ENCODE measurements at regions not wholly inside any gene's neighbourhood (a gene's known extent, or its start where the extent isn't known, plus 50 kb on each side); places are given as distances from the start of the nearest gene placed in this dataset.

GRCh38 chr15:88707771-88708654 lies 69.2 kb downstream of the ISG20 start:
- TF ChIP-seq, protein P1, sequence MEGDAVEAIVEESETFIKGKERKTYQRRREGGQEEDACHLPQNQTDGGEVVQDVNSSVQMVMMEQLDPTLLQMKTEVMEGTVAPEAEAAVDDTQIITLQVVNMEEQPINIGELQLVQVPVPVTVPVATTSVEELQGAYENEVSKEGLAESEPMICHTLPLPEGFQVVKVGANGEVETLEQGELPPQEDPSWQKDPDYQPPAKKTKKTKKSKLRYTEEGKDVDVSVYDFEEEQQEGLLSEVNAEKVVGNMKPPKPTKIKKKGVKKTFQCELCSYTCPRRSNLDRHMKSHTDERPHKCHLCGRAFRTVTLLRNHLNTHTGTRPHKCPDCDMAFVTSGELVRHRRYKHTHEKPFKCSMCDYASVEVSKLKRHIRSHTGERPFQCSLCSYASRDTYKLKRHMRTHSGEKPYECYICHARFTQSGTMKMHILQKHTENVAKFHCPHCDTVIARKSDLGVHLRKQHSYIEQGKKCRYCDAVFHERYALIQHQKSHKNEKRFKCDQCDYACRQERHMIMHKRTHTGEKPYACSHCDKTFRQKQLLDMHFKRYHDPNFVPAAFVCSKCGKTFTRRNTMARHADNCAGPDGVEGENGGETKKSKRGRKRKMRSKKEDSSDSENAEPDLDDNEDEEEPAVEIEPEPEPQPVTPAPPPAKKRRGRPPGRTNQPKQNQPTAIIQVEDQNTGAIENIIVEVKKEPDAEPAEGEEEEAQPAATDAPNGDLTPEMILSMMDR (IDR thresholded peaks at IDR 0.05; ENCODE audit: insufficient read depth, low read depth, low read length) = no peak

DNA sequence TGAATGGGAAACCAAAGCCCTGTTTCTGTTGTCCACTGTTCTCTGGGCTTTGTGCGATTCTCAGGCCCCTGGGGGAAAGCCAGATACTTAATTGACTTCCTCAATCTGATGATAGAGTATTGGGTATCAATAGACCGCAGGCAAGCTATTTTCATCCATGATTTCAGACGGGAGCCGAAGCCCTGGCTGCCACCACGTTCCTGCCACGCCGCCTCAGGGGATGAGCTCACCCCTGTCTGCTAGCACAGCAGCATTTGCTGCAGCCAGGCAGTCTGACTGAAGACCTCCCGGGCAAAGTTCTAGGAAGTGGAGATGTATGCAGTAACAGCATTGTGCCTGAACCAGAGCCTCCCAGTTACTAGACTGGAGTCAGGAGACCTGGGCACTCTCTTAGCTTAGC lies 69.8 kb downstream of the ISG20 start:
- peak; percentile 37 for DNase-seq (ENCODE audit: low read depth)
- TF ChIP-seq, protein P1 (IDR thresholded peaks at IDR 0.05; ENCODE audit: insufficient read depth, low read depth, low read length) = no peak
- no peak overlapping the region for H3K4me3 ChIP-seq (ENCODE audit: low read depth, low read length)

More at GRCh38 chr15:88707771-88708654, 69.2 kb downstream of the ISG20 start:
- no peak overlapping the region for H3K4me3 ChIP-seq (ENCODE audit: low read depth, low read length)
- DNase-seq (ENCODE audit: low read depth) = no peak

GRCh38 chr15:88710027-88710715 lies 71.4 kb downstream of the ISG20 start:
- DNase-seq (ENCODE audit: low read depth) = no peak
- TF ChIP-seq, protein P1 (IDR thresholded peaks at IDR 0.05; ENCODE audit: insufficient read depth, low read depth, low read length) = no peak
- no peak overlapping the region for H3K4me3 ChIP-seq (ENCODE audit: low read depth, low read length)

GRCh38 chr15:88711806-88712205 lies 73.0 kb downstream of the ISG20 start:
- TF ChIP-seq, protein P1 (IDR thresholded peaks at IDR 0.05; ENCODE audit: insufficient read depth, low read depth, low read length) = no peak
- DNase-seq (ENCODE audit: low read depth) = no peak
- no peak overlapping the region for H3K4me3 ChIP-seq (ENCODE audit: low read depth, low read length)

GRCh38 chr15:88714782-88715372 lies 76.1 kb downstream of the ISG20 start:
- TF ChIP-seq, protein P1 (IDR thresholded peaks at IDR 0.05; ENCODE audit: insufficient read depth, low read depth, low read length) = no peak
- no peak overlapping the region for H3K4me3 ChIP-seq (ENCODE audit: low read depth, low read length)
- DNase-seq (ENCODE audit: low read depth) = no peak

- TF ChIP-seq, protein P1 (IDR thresholded peaks at IDR 0.05; ENCODE audit: insufficient read depth, low read depth, low read length) = no peak
- no peak for DNase-seq (ENCODE audit: low read depth)
- no peak overlapping the region for H3K4me3 ChIP-seq (ENCODE audit: low read depth, low read length)
Observed at GRCh38 chr15:88716543-88717381, 77.9 kb downstream of the ISG20 start.

Measured in fibroblast of villous mesenchyme (primary cell).